ENCODE measurements at regions not wholly inside any gene's neighbourhood (a gene's known extent, or its start where the extent isn't known, plus 50 kb on each side); places are given as distances from the start of the nearest gene placed in this dataset.

- Histone ChIP-seq H3K27ac (no peak overlapping the region), H3K4me1 (no peaks in the 10 kb centered on the region), H3K36me3 (no peaks in the 10 kb centered on the region), H3K9me3 (peaks cover 8 to 9% of the 10 kb centered on the region in 2 donors), H3K27me3 (peaks cover 0 to 7% of the 10 kb centered on the region in 2 donors), H3K4me3 (no peak overlapping the region)
- TF ChIP-seq CTCF (IDR thresholded peaks at IDR 0.05) (no peak), POLR2AphosphoS5 (IDR thresholded peaks at IDR 0.05) (no peak), POLR2A (IDR thresholded peaks at IDR 0.05) (no peak)
- DNase-seq (ENCODE audit: low spot score in 2 of 2): no peak
- intact Hi-C loops (cut with DNase I; ENCODE audit: low total_unique reads): no loop called here
Observed at GRCh38 chr16:51713502-51713901, 562.4 kb upstream of the SALL1 start.

- no peak for DNase-seq (ENCODE audit: low spot score in 2 of 2)
- Histone ChIP-seq H3K4me3 (no peak overlapping the region), H3K27me3 (peaks cover 0 to 7% of the 10 kb centered on the region in 2 donors), H3K27ac (no peak overlapping the region), H3K4me1 (no peaks in the 10 kb centered on the region), H3K9me3 (peaks cover 8 to 9% of the 10 kb centered on the region in 2 donors), H3K36me3 (no peaks in the 10 kb centered on the region)
- intact Hi-C loops (cut with DNase I; ENCODE audit: low total_unique reads): no loop called here
- TF ChIP-seq POLR2AphosphoS5 (IDR thresholded peaks at IDR 0.05) (no peak), POLR2A (IDR thresholded peaks at IDR 0.05) (no peak), CTCF (IDR thresholded peaks at IDR 0.05) (no peak)
Observed at GRCh38 chr16:51710905-51711563, 560.0 kb upstream of the SALL1 start.

GRCh38 chr16:51710186-51710585 lies 559.1 kb upstream of the SALL1 start:
- TF ChIP-seq POLR2AphosphoS5 (IDR thresholded peaks at IDR 0.05): no peak
- TF ChIP-seq CTCF (IDR thresholded peaks at IDR 0.05): no peak
- TF ChIP-seq POLR2A (IDR thresholded peaks at IDR 0.05): no peak
- Histone ChIP-seq H3K27me3 (peaks cover 0 to 7% of the 10 kb centered on the region in 2 donors), H3K9me3 (peaks cover 7 to 16% of the 10 kb centered on the region in 2 donors), H3K4me1 (no peaks in the 10 kb centered on the region), H3K36me3 (no peaks in the 10 kb centered on the region), H3K4me3 (no peak overlapping the region), H3K27ac (no peak overlapping the region)
- intact Hi-C loops (cut with DNase I; ENCODE audit: low total_unique reads): no loop called here
- DNase-seq (ENCODE audit: low spot score in 2 of 2): no peak

GRCh38 chr16:51708861-51709260 lies 557.8 kb upstream of the SALL1 start:
- Histone ChIP-seq H3K4me3 (no peak overlapping the region), H3K9me3 (peaks cover 0 to 10% of the 10 kb centered on the region in 2 donors), H3K36me3 (no peaks in the 10 kb centered on the region), H3K4me1 (no peaks in the 10 kb centered on the region), H3K27me3 (peaks cover 0 to 7% of the 10 kb centered on the region in 2 donors), H3K27ac (no peak overlapping the region)
- no peak for TF ChIP-seq CTCF (IDR thresholded peaks at IDR 0.05)
- TF ChIP-seq POLR2AphosphoS5 (IDR thresholded peaks at IDR 0.05): no peak
- TF ChIP-seq POLR2A (IDR thresholded peaks at IDR 0.05): no peak
- intact Hi-C loops (cut with DNase I; ENCODE audit: low total_unique reads): no loop called here
- DNase-seq (ENCODE audit: low spot score in 2 of 2): no peak

- intact Hi-C loops (cut with DNase I; ENCODE audit: low total_unique reads): no loop called here
- no peak for TF ChIP-seq CTCF (IDR thresholded peaks at IDR 0.05)
- no peak for TF ChIP-seq POLR2A (IDR thresholded peaks at IDR 0.05)
- no peak for TF ChIP-seq POLR2AphosphoS5 (IDR thresholded peaks at IDR 0.05)
Observed at GRCh38 chr16:51707666-51708065, 556.6 kb upstream of the SALL1 start.

More at GRCh38 chr16:51707666-51708065, 556.6 kb upstream of the SALL1 start:
- Histone ChIP-seq H3K4me3 (no peak overlapping the region), H3K9me3 (peaks cover 0 to 10% of the 10 kb centered on the region in 2 donors), H3K36me3 (no peaks in the 10 kb centered on the region), H3K27me3 (peaks cover 0 to 7% of the 10 kb centered on the region in 2 donors), H3K27ac (no peak overlapping the region), H3K4me1 (no peaks in the 10 kb centered on the region)
- no peak for DNase-seq (ENCODE audit: low spot score in 2 of 2)

Measured in breast epithelium (tissue), 4 donors.